K562 (cell line): ENCODE measurements at regions not wholly inside any gene's neighbourhood (a gene's known extent, or its start where the extent isn't known, plus 50 kb on each side); places are given as distances from the start of the nearest gene placed in this dataset.
A peak's percentile ranks its signal among the peaks of the same experiment; 100 is the strongest.

Experiments
- ATF6 ChIP-seq: sonication (generic); formaldehyde crosslinking; IDR thresholded peaks from 2 replicates; pipeline ENCODE4 v1.4.0; 2020; ENCODE audit warnings: mild to moderate bottlenecking, missing genetic modification reagents
- COPS2 ChIP-seq: fragments of 450-650 bp; conservative IDR thresholded peaks from 2 replicates; pipeline ENCODE4 v1.6.1; 2016; ENCODE audit warnings: mild to moderate bottlenecking, moderate library complexity
- CREB1 ChIP-seq, 2 experiments: sonication (generic) in 1 of 2; formaldehyde crosslinking in 1 of 2; IDR thresholded peaks; 2 replicates each; pipeline versions ENCODE4 v1.6.1 to v1.8.0; 2012 to 2022; ENCODE audit warnings: inconsistent platforms in 1 of 2, mild to moderate bottlenecking in 1 of 2, missing genetic modification reagents in 1 of 2, moderate library complexity in 1 of 2
- CREBBP ChIP-seq: IDR thresholded peaks from one replicate; pipeline ENCODE4 v1.6.1; 2012; ENCODE audit warnings: low read depth, mild to moderate bottlenecking, control low read depth, inconsistent platforms, low read length
- EHMT2 ChIP-seq: fragments of 450-650 bp; IDR thresholded peaks from 2 replicates; pipeline ENCODE4 v1.6.1; 2018; ENCODE audit warnings: antibody characterized with exemption
- HMGN3 ChIP-seq: IDR thresholded peaks from 2 replicates; pipeline ENCODE4 v1.6.1; 2011; ENCODE audit warnings: borderline replicate concordance, low read depth, mild to moderate bottlenecking, mixed read lengths, low read length; ENCODE audit not compliant: insufficient read length; ENCODE audit errors: extremely low read depth
- MXI1 ChIP-seq: IDR thresholded peaks from 2 replicates; pipeline ENCODE4 v1.6.1; 2011; ENCODE audit warnings: low read depth, mild to moderate bottlenecking, improper control_type of control experiment, low read length
- PHF8 ChIP-seq: fragments of 200-600 bp; sonication (generic); IDR thresholded peaks from 2 replicates; pipeline ENCODE4 v1.6.1; 2012; ENCODE audit warnings: mixed run types, mild to moderate bottlenecking, inconsistent platforms, low read length, moderate library complexity, borderline replicate concordance
- POLR2A ChIP-seq: fragments of 450-650 bp; conservative IDR thresholded peaks from 2 replicates; pipeline ENCODE4 v1.6.1; 2016
- SETDB1 ChIP-seq: IDR thresholded peaks from one replicate; pipeline ENCODE4 v1.6.1; 2012; ENCODE audit warnings: low read length, control low read depth, inconsistent platforms
- SMARCE1 ChIP-seq: fragments of 450-650 bp; IDR thresholded peaks from 2 replicates; pipeline ENCODE4 v1.7.1; 2016; ENCODE audit warnings: mild to moderate bottlenecking
- SPI1 ChIP-seq: IDR thresholded peaks from 2 replicates; pipeline ENCODE4 v1.6.1; 2011; ENCODE audit warnings: low read depth, low read length, control low read depth, borderline replicate concordance
- TRIM24 ChIP-seq, 2 experiments: fragments of 450-650 bp; IDR thresholded peaks; 2 replicates each; pipeline ENCODE4 v1.6.1; 2016
- ZMIZ1 ChIP-seq, 2 experiments: fragments of 150-350 bp in 1 of 2; IDR thresholded peaks; 2 replicates each; pipeline ENCODE4 v1.6.1; 2012 to 2016; ENCODE audit warnings: low read depth in 2 of 2, low read length in 2 of 2, mild to moderate bottlenecking in 1 of 2, moderate library complexity in 1 of 2
- ZNF197 ChIP-seq: fragments of 200-800 bp; sonication (Bioruptor generic); IDR thresholded peaks from 2 replicates; pipeline ENCODE4 v1.6.1; 2016; ENCODE audit warnings: low read depth, missing genetic modification characterization, missing compliant biosample characterization
- TF ChIP-seq, protein P1 (sequence below): fragments of 150-350 bp; conservative IDR thresholded peaks from 2 replicates; pipeline ENCODE4 v1.6.1; 2014; ENCODE audit warnings: low read length
- TF ChIP-seq, protein P2 (sequence below): sonication (generic); formaldehyde crosslinking; IDR thresholded peaks from 2 replicates; pipeline ENCODE4 v1.8.1; 2023; ENCODE audit warnings: mild to moderate bottlenecking, missing genetic modification reagents

- TF ChIP-seq PHF8 = peak; percentile 46; the same call in 1 of the 2 replicates
- no peak for TF ChIP-seq TRIM24 (IDR thresholded peaks at IDR 0.05)
- TF ChIP-seq, protein P1, sequence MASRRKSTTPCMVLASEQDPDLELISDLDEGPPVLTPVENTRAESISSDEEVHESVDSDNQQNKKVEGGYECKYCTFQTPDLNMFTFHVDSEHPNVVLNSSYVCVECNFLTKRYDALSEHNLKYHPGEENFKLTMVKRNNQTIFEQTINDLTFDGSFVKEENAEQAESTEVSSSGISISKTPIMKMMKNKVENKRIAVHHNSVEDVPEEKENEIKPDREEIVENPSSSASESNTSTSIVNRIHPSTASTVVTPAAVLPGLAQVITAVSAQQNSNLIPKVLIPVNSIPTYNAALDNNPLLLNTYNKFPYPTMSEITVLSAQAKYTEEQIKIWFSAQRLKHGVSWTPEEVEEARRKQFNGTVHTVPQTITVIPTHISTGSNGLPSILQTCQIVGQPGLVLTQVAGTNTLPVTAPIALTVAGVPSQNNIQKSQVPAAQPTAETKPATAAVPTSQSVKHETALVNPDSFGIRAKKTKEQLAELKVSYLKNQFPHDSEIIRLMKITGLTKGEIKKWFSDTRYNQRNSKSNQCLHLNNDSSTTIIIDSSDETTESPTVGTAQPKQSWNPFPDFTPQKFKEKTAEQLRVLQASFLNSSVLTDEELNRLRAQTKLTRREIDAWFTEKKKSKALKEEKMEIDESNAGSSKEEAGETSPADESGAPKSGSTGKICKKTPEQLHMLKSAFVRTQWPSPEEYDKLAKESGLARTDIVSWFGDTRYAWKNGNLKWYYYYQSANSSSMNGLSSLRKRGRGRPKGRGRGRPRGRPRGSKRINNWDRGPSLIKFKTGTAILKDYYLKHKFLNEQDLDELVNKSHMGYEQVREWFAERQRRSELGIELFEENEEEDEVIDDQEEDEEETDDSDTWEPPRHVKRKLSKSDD = no peak
- 0 out of 2 replicates have a peak, but pooled peaks have one; percentile 41 for TF ChIP-seq EHMT2
- no peak for TF ChIP-seq ZMIZ1 (IDR thresholded peaks at IDR 0.05; ENCODE audit: low read depth in 2 of 2, low read length in 2 of 2)
- TF ChIP-seq CREBBP = no peak
- TF ChIP-seq, protein P2, sequence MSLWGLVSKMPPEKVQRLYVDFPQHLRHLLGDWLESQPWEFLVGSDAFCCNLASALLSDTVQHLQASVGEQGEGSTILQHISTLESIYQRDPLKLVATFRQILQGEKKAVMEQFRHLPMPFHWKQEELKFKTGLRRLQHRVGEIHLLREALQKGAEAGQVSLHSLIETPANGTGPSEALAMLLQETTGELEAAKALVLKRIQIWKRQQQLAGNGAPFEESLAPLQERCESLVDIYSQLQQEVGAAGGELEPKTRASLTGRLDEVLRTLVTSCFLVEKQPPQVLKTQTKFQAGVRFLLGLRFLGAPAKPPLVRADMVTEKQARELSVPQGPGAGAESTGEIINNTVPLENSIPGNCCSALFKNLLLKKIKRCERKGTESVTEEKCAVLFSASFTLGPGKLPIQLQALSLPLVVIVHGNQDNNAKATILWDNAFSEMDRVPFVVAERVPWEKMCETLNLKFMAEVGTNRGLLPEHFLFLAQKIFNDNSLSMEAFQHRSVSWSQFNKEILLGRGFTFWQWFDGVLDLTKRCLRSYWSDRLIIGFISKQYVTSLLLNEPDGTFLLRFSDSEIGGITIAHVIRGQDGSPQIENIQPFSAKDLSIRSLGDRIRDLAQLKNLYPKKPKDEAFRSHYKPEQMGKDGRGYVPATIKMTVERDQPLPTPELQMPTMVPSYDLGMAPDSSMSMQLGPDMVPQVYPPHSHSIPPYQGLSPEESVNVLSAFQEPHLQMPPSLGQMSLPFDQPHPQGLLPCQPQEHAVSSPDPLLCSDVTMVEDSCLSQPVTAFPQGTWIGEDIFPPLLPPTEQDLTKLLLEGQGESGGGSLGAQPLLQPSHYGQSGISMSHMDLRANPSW (CRISPR knock-in tag) = no peak
- no peak for TF ChIP-seq SETDB1
- TF ChIP-seq MXI1 = no peak
- TF ChIP-seq COPS2 = no peak
- TF ChIP-seq ZNF197 (CRISPR knock-in tag) = peak; percentile 96
- peak; percentile 64 for TF ChIP-seq POLR2A
- no peak for TF ChIP-seq SPI1
- peak; percentile 57; the same call in 1 of the 2 replicates for TF ChIP-seq CREB1 (IDR thresholded peaks at IDR 0.05)
- TF ChIP-seq CREB1 (CRISPR knock-in tag; IDR thresholded peaks at IDR 0.05) = no peak
- TF ChIP-seq HMGN3 = peak; percentile 55
- no peak for TF ChIP-seq ATF6 (CRISPR knock-in tag)
- TF ChIP-seq SMARCE1 = no peak
These were observed 159.8 kb upstream of the CHRNA7 start, which contains the start of gene OTUD7A (continued) for GRCh38 chr15:31870328-31871165.
